ENCODE measurements at regions not wholly inside any gene's neighbourhood (a gene's known extent, or its start where the extent isn't known, plus 50 kb on each side); places are given as distances from the start of the nearest gene placed in this dataset.

DNA sequence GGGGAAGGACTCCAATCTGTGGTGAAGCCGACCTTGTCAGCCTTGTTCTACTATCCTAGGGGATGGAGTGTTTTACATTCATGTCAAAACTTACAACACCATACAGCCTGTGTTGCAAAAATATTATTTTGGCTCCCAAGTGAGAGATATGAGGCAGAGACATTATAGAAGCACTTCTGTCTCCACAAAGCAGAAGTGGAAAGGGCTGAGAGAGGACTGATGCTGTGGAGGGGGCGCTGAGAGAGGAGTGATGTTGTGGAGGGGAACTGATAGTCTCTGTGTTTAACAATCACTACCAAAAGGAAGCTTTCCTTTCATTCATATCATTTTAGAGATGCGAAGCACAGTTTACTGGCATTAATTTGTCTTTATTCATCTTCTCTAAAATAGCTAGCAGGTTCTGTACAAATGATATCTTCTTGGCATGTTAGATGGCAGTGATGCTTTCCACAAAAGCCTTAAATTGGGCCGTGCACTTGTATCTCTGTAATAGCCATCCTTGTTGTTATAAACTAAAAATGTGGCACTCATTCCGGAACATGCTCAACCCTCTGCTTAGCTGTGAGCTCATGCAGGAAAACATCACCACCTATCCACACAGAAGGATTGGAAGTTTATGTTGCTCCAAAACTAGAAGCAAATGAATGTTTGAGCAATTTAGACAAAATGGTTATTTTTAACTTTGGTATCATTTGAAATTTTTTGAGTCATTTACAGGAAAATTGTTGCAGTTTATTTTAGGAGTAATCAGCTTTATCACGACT, 134.6 kb upstream of the TP63 start:
- TF ChIP-seq CTCF (IDR thresholded peaks at IDR 0.05 in 2 of 3, conservative IDR thresholded peaks at IDR 0.05 in 1 of 3; ENCODE audit: insufficient read depth in 2 of 3, low read depth in 1 of 3, low read length in 3 of 3) (no peak), TCF3 (CRISPR knock-in tag; IDR thresholded peaks at IDR 0.05) (no peak), CHD2 (IDR thresholded peaks at IDR 0.05; ENCODE audit: low read depth, low read length) (no peak), NFRKB (IDR thresholded peaks at IDR 0.05; ENCODE audit: low read depth) (no peak), ATF1 (CRISPR knock-in tag; IDR thresholded peaks at IDR 0.05) (no peak), ATF1 (tag; IDR thresholded peaks at IDR 0.05) (no peak), SRSF9 (IDR thresholded peaks at IDR 0.05; ENCODE audit: borderline replicate concordance, low read depth, low read length) (no peak)

All from K562 (cell line).